Kidney epithelial cell (primary cell): ENCODE measurements at regions not wholly inside any gene's neighbourhood (a gene's known extent, or its start where the extent isn't known, plus 50 kb on each side); places are given as distances from the start of the nearest gene placed in this dataset.
"Not testable (repeated sequence)": the region's sequence is repeated elsewhere in the genome, so short reads cannot be mapped to it uniquely, and the experiment has no call there.

ENCODE experiments used
- DNase-seq: peaks from one replicate; pipeline ENCODE4 v3.0.0-alpha.2; 2010; ENCODE audit warnings: low read depth
- H3K27me3 ChIP-seq: 2 replicates; pipeline ENCODE4 v1.6.0; 2011; ENCODE audit warnings: low read length; ENCODE audit not compliant: control insufficient read depth, insufficient read depth
- H3K36me3 ChIP-seq: 2 replicates; pipeline ENCODE4 v1.5.1; 2011; ENCODE audit warnings: low read length; ENCODE audit not compliant: control insufficient read depth, insufficient read depth
- H3K4me3 ChIP-seq: 2 replicates; pipeline ENCODE4 v1.5.1; 2011; ENCODE audit warnings: low read depth, mild to moderate bottlenecking, control low read depth, low read length
- TF ChIP-seq, protein P1 (sequence below): IDR thresholded peaks from 2 replicates; pipeline ENCODE4 v1.5.1; 2011; ENCODE audit warnings: mild to moderate bottlenecking, moderate library complexity, low read length, control low read depth, inconsistent platforms; ENCODE audit not compliant: insufficient read depth, poor library complexity, severe bottlenecking

DNA sequence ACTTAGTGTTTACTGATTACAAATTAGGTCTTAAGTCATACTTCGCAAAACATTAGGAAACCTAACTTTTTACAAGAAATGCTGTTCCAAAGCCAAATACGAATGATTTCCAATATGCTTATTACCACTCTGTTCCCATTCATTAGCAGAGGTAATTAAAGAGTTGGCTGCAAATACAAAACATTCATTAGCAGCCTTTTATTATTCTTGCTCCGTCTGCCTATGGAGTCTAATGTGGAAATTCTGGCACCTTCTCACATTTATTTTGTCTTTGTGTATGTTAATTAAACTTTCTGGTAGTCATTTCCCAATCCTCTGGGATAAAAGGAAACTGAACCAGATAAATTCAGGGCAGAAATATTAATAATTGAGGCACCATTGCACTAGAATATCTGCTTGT lies 689.0 kb downstream of the PLOD2 start:
- TF ChIP-seq, protein P1, sequence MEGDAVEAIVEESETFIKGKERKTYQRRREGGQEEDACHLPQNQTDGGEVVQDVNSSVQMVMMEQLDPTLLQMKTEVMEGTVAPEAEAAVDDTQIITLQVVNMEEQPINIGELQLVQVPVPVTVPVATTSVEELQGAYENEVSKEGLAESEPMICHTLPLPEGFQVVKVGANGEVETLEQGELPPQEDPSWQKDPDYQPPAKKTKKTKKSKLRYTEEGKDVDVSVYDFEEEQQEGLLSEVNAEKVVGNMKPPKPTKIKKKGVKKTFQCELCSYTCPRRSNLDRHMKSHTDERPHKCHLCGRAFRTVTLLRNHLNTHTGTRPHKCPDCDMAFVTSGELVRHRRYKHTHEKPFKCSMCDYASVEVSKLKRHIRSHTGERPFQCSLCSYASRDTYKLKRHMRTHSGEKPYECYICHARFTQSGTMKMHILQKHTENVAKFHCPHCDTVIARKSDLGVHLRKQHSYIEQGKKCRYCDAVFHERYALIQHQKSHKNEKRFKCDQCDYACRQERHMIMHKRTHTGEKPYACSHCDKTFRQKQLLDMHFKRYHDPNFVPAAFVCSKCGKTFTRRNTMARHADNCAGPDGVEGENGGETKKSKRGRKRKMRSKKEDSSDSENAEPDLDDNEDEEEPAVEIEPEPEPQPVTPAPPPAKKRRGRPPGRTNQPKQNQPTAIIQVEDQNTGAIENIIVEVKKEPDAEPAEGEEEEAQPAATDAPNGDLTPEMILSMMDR: no peak
- Histone ChIP-seq H3K36me3 (no peaks in the 10 kb centered on the region), H3K27me3 (no peaks in the 10 kb centered on the region), H3K4me3 (no peak overlapping the region)
- DNase-seq: no peak

DNA sequence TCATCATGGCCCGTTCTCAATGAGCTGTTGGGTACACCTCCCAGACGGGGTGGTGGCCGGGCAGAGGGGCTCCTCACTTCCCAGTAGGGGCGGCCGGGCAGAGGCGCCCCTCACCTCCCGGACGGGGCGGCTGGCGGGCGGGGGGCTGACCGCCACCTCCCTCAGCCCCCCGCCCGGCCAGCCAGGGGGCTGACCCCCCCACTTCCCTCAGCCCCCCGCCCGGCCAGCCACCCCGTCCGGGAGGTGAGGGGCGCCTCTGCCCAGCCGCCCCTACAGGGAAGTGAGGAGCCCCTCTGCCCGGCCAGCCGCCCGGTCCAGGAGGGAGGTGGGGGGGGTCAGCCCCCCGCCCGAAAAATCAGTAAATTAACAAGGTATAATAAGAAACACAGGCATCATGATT lies 678.2 kb downstream of the PLOD2 start:
- not testable (repeated sequence) for H3K4me3 ChIP-seq, H3K27me3 ChIP-seq, DNase-seq, H3K36me3 ChIP-seq

DNA sequence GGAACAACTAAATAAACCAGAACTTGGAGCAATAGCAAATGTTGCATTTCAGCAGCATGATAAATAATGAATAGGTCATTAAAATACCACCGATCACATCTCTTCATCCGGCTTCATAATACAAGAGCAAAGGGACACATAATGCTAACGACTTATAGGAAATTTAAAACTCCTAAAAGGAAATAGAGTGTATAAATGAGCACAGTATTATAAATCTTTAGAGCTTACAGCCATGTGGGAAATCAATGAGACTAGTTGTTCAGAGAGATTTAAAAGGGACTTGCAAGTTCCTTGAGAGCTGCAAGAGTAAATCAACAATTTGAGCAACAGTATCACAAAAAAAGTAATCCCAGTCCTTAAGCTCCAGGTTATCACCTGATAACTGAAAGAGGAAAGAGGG lies 677.0 kb downstream of the PLOD2 start:
- TF ChIP-seq, protein P1: no peak
- no peak for DNase-seq
- no peaks in the 10 kb centered on the region for H3K36me3 ChIP-seq
- H3K4me3 ChIP-seq: no peak overlapping the region
- no peaks in the 10 kb centered on the region for H3K27me3 ChIP-seq

DNA sequence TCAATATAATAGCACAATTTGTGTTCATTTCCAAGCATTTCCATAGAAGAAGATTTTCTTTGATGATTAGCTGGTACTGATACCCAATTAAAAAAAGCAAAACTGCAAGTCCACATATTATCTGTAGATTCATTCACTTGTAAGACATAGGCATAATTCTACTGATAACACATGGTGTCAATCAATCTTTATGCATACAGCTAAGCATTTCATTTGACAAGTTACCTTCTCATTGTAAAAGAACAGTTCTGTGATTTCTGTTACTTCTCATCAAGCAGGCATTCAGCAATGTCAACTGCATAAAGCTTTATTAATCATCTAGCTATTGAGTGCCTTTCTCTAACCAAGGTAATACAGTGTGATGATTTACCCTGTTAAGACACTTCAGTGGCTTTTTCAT lies 672.0 kb downstream of the PLOD2 start:
- TF ChIP-seq, protein P1: no peak
- H3K4me3 ChIP-seq: no peak overlapping the region
- no peaks in the 10 kb centered on the region for H3K36me3 ChIP-seq
- H3K27me3 ChIP-seq: no peaks in the 10 kb centered on the region
- DNase-seq: no peak

DNA sequence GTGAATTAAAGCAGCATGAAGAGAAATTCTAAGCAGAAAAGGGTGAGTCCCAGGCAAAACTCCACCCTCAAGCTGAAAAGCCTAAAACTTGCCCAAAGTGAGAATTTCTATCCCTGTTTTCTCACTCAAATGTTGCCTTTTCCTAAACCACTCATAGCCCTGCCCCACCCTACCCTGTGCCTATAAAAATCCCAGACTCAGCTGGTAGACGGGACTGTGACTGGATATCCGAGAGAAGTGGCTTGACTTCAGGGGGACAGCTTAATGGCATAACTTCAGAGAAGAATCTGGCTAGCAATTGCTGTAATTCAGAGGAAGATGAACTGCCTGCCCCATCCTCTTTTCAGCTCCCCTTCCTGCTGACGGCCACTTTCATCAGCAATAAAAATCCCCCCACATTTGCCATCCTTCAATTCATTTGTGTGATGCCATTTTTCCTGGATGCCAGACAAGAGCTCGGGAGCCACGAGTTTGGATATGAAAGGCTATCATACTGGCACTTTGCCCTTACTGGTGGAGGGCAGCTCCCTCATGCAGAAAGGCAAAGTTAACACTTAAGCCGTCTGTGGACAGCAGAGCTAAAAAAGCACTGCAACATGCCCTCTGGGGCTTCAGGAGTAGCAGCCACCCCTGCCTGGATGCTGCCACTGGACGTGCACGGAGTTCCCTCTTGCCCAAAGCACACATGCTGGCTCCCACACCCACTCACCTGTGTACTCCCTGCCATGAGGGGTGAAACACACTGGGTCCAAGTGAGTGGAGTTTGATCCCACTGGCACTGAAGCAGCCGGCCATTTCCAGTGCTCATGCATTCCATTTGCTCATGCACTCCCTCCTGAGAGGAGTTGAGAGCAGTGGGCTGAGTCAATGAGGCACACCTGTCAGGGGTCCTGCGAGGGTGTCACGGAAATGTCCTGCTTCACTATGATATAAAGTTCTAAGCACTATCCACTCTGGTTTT lies 670.6 kb downstream of the PLOD2 start:
- TF ChIP-seq, protein P1: no peak
- H3K36me3 ChIP-seq: no peaks in the 10 kb centered on the region
- no peak for DNase-seq
- H3K27me3 ChIP-seq: no peaks in the 10 kb centered on the region
- H3K4me3 ChIP-seq: no peak overlapping the region

DNA sequence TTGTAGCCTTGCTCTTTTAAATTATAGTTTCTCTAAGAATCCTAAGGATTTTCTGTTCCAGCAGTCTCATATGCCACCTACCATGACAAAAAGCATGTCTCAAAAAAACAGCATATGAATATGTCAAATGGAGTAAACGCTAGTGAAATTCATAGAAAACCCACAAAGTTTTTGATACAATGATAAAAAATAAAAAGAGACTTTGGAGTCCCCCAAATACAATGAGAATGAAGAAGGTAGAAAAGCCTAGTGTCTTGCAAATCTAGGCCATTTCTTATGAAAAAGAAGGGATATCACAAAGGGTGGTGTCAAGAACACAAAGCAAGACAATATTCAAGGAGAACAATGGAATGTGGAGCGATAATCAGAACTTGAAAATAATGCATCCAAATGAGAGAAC lies 668.5 kb downstream of the PLOD2 start:
- Histone ChIP-seq H3K27me3 (no peaks in the 10 kb centered on the region), H3K4me3 (no peak overlapping the region), H3K36me3 (no peaks in the 10 kb centered on the region)
- TF ChIP-seq, protein P1: no peak
- DNase-seq: no peak

DNA sequence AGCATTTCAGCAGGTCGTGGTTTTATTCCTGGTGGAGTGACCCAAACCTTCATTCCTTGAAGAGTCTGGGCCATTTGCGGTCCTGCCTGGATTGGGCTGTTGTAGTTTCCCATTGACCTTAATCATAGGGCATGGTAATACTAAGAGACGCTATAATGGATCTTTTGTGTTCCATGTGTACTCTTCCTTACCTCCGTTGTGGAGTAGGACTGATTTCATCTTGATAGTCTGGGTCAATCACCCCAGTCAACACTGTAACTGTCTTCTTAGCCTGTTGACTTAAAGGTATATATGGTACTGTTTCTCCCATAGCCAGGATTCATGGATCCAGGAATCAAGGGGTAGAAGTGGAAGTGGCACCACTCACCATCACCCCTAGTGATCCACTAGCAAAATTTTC lies 643.6 kb downstream of the PLOD2 start:
- H3K27me3 ChIP-seq, H3K36me3 ChIP-seq, DNase-seq, H3K4me3 ChIP-seq: not testable (repeated sequence)
